ENCODE measurements at regions not wholly inside any gene's neighbourhood (a gene's known extent, or its start where the extent isn't known, plus 50 kb on each side); places are given as distances from the start of the nearest gene placed in this dataset.

- H3K4me3 ChIP-seq (ENCODE audit: low read depth, low read length), result no peak overlapping the region
- no peak for DNase-seq (ENCODE audit: low read depth)
- no peak for TF ChIP-seq CTCF (IDR thresholded peaks at IDR 0.05; ENCODE audit: insufficient read depth, low read depth, low read length, missing control alignments)
Observed at GRCh38 chr2:36088716-36089328, 266.8 kb upstream of the CRIM1 start.

DNA sequence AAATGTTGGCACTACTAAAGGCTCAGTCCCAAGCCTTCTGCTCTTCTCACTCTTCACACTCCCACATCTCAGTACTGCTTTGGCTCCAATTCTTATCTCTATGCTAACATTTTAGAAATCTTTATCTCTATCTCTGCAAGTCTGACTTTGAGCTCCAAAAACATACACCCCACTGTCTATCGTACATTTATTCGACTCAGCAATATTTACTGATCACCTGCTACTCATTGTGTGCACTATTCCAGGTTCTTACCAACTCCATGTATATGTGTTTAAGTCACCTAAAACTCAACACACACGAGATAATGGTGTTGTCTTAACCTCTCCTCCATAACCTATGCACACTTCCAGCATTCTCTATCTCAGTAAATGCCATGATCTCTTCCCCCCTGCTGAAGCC, 268.2 kb upstream of the CRIM1 start:
- no peak overlapping the region for H3K4me3 ChIP-seq (ENCODE audit: low read depth, low read length)
- TF ChIP-seq CTCF (IDR thresholded peaks at IDR 0.05; ENCODE audit: insufficient read depth, low read depth, low read length, missing control alignments), result no peak
- DNase-seq (ENCODE audit: low read depth), result no peak

DNA sequence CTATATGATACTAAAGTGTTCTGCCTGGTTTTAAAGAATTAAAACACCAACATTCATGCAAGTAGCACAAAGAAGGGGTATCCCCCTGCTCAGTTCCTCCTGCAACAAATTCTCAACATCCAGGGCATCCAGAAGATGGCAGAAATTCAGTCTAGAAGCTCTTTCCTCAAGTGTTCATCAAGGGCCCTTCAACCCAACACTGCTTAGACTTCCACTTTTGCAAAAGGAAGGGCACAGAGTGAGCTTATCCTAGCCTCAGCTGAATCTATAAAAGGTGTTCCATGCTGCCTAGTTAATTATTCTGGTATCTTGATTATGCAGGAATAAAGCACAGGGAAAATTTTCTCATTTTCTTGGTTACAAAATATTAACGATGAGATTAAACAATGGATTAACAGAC, 275.8 kb upstream of the CRIM1 start:
- no peak for DNase-seq (ENCODE audit: low read depth)
- H3K4me3 ChIP-seq (ENCODE audit: low read depth, low read length), result no peak overlapping the region
- no peak for TF ChIP-seq CTCF (IDR thresholded peaks at IDR 0.05; ENCODE audit: insufficient read depth, low read depth, low read length, missing control alignments)

- DNase-seq (ENCODE audit: low read depth), result no peak
- no peak for TF ChIP-seq CTCF (IDR thresholded peaks at IDR 0.05; ENCODE audit: insufficient read depth, low read depth, low read length, missing control alignments)
- H3K4me3 ChIP-seq (ENCODE audit: low read depth, low read length), result no peak overlapping the region
Observed at GRCh38 chr2:36074008-36074407, 281.6 kb upstream of the CRIM1 start.

- no peak for TF ChIP-seq CTCF (IDR thresholded peaks at IDR 0.05; ENCODE audit: insufficient read depth, low read depth, low read length, missing control alignments)
- no peak for DNase-seq (ENCODE audit: low read depth)
- no peak overlapping the region for H3K4me3 ChIP-seq (ENCODE audit: low read depth, low read length)
Observed at GRCh38 chr2:36071698-36072097, 283.9 kb upstream of the CRIM1 start.

- TF ChIP-seq CTCF (IDR thresholded peaks at IDR 0.05; ENCODE audit: insufficient read depth, low read depth, low read length, missing control alignments), result no peak
- DNase-seq (ENCODE audit: low read depth), result no peak
- H3K4me3 ChIP-seq (ENCODE audit: low read depth, low read length), result no peak overlapping the region
Observed at GRCh38 chr2:36069074-36069473, 286.5 kb upstream of the CRIM1 start.

DNA sequence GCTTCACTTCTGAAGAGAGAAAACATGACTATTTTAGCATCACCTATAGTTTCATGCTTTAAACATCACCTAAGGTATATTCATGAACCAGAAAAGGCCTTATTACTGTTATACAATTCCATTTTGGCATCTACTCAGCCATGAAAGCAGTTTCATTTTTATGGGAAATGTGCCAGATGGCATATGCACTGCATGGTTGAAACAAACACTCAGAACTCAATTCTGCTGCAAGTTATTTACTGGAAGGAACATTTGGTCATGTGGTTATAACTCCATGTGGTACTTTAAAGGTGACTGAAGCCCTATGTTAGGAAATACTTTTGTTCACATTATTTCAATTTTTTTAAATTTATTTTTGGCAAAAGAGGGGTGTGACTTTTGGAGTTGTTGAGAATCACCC, 287.5 kb upstream of the CRIM1 start:
- TF ChIP-seq CTCF (IDR thresholded peaks at IDR 0.05; ENCODE audit: insufficient read depth, low read depth, low read length, missing control alignments), result no peak
- DNase-seq (ENCODE audit: low read depth), result no peak
- H3K4me3 ChIP-seq (ENCODE audit: low read depth, low read length), result no peak overlapping the region

All from GM12865 (cell line).